ENCODE measurements at regions not wholly inside any gene's neighbourhood (a gene's known extent, or its start where the extent isn't known, plus 50 kb on each side); places are given as distances from the start of the nearest gene placed in this dataset.

DNA sequence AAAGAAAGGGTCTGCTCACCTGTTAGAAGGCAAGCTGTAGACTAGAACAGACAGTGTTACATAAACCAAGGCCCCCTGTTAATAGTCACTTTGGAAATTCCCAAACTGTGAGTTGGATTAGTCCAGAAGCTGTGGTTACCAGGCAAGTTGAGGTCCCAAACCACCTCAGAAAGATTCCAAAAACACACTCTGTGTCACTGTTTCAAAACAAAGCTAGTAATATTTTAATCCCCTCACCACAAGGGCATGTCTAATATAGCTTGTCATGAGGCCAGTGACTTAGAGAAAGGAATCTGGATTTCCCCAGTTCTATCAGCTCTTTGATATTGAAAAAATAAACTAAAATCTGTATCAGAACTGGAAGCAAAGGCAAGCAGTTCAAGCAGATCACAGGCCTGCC is 244.6 kb downstream of the HAO1 start:
- ChIA-PET CTCF (ENCODE audit: low intra/inter-chr PET ratio, low total read pairs) (no interaction called here), POLR2A (no interaction called here)
- in situ Hi-C loops (cut with HindIII; ENCODE audit: extremely low pct_ligation_motif_present, low pct_unique_long_range_greater_than_20kb) (no loop called here), intact Hi-C loops (cut with micrococcal nuclease; ENCODE audit: unreplicated experiment) (no loop called here)
- no peaks in the 10 kb centered on the region for H4K20me1 ChIP-seq (ENCODE audit: insufficient read depth, low read length)
- no peak overlapping the region for H3K27ac ChIP-seq (ENCODE audit: extremely low read length, insufficient read depth, low read length)
- H3K4me1 ChIP-seq (ENCODE audit: insufficient read depth, low read length), result no peaks in the 10 kb centered on the region
- BruUV-seq (replicated peaks), result no TSS peak
- H3K27me3 ChIP-seq (ENCODE audit: control insufficient read depth in 1 of 2, insufficient read depth in 2 of 2, low read length in 2 of 2), result 0 out of 5 replicates have a peak, but pooled peaks cover 0 to 2% of the 10 kb centered on the region in 2 experiments
- no peak overlapping the region for H3K4me3 ChIP-seq (replicated peaks in 1 of 3; ENCODE audit: insufficient read depth in 1 of 3, low read depth in 2 of 3, low read length in 3 of 3)
- TF ChIP-seq GATAD1 (CRISPR knock-in tag; IDR thresholded peaks at IDR 0.05) (no peak), HNRNPLL (IDR thresholded peaks at IDR 0.05; ENCODE audit: low read depth, low read length, poor library complexity, severe bottlenecking) (no peak), ZNF253 (CRISPR knock-in tag; IDR thresholded peaks at IDR 0.05; ENCODE audit: borderline replicate concordance) (no peak), REPIN1 (CRISPR knock-in tag; IDR thresholded peaks at IDR 0.05; ENCODE audit: borderline replicate concordance, low read depth) (no peak), NR2F6 (IDR thresholded peaks at IDR 0.05) (no peak), NR2F6 (CRISPR knock-in tag; IDR thresholded peaks at IDR 0.05) (no peak), RORA (CRISPR knock-in tag; IDR thresholded peaks at IDR 0.05) (no peak), ZNF850 (CRISPR knock-in tag; conservative IDR thresholded peaks at IDR 0.05) (no peak)
- TF ChIP-seq, protein P1, sequence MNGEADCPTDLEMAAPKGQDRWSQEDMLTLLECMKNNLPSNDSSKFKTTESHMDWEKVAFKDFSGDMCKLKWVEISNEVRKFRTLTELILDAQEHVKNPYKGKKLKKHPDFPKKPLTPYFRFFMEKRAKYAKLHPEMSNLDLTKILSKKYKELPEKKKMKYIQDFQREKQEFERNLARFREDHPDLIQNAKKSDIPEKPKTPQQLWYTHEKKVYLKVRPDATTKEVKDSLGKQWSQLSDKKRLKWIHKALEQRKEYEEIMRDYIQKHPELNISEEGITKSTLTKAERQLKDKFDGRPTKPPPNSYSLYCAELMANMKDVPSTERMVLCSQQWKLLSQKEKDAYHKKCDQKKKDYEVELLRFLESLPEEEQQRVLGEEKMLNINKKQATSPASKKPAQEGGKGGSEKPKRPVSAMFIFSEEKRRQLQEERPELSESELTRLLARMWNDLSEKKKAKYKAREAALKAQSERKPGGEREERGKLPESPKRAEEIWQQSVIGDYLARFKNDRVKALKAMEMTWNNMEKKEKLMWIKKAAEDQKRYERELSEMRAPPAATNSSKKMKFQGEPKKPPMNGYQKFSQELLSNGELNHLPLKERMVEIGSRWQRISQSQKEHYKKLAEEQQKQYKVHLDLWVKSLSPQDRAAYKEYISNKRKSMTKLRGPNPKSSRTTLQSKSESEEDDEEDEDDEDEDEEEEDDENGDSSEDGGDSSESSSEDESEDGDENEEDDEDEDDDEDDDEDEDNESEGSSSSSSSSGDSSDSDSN (CRISPR knock-in tag; IDR thresholded peaks at IDR 0.05), result no peak
- TF ChIP-seq, protein P2, sequence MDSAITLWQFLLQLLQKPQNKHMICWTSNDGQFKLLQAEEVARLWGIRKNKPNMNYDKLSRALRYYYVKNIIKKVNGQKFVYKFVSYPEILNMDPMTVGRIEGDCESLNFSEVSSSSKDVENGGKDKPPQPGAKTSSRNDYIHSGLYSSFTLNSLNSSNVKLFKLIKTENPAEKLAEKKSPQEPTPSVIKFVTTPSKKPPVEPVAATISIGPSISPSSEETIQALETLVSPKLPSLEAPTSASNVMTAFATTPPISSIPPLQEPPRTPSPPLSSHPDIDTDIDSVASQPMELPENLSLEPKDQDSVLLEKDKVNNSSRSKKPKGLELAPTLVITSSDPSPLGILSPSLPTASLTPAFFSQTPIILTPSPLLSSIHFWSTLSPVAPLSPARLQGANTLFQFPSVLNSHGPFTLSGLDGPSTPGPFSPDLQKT (CRISPR knock-in tag; IDR thresholded peaks at IDR 0.05; ENCODE audit: borderline replicate concordance), result no peak
- TF ChIP-seq, protein P3, sequence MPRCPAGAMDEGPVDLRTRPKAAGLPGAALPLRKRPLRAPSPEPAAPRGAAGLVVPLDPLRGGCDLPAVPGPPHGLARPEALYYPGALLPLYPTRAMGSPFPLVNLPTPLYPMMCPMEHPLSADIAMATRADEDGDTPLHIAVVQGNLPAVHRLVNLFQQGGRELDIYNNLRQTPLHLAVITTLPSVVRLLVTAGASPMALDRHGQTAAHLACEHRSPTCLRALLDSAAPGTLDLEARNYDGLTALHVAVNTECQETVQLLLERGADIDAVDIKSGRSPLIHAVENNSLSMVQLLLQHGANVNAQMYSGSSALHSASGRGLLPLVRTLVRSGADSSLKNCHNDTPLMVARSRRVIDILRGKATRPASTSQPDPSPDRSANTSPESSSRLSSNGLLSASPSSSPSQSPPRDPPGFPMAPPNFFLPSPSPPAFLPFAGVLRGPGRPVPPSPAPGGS (CRISPR knock-in tag; IDR thresholded peaks at IDR 0.05), result no peak
- TF ChIP-seq, protein P4, sequence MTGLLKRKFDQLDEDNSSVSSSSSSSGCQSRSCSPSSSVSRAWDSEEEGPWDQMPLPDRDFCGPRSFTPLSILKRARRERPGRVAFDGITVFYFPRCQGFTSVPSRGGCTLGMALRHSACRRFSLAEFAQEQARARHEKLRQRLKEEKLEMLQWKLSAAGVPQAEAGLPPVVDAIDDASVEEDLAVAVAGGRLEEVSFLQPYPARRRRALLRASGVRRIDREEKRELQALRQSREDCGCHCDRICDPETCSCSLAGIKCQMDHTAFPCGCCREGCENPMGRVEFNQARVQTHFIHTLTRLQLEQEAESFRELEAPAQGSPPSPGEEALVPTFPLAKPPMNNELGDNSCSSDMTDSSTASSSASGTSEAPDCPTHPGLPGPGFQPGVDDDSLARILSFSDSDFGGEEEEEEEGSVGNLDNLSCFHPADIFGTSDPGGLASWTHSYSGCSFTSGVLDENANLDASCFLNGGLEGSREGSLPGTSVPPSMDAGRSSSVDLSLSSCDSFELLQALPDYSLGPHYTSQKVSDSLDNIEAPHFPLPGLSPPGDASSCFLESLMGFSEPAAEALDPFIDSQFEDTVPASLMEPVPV (CRISPR knock-in tag; IDR thresholded peaks at IDR 0.05), result no peak
- TF ChIP-seq, protein P5, sequence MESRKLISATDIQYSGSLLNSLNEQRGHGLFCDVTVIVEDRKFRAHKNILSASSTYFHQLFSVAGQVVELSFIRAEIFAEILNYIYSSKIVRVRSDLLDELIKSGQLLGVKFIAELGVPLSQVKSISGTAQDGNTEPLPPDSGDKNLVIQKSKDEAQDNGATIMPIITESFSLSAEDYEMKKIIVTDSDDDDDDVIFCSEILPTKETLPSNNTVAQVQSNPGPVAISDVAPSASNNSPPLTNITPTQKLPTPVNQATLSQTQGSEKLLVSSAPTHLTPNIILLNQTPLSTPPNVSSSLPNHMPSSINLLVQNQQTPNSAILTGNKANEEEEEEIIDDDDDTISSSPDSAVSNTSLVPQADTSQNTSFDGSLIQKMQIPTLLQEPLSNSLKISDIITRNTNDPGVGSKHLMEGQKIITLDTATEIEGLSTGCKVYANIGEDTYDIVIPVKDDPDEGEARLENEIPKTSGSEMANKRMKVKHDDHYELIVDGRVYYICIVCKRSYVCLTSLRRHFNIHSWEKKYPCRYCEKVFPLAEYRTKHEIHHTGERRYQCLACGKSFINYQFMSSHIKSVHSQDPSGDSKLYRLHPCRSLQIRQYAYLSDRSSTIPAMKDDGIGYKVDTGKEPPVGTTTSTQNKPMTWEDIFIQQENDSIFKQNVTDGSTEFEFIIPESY (CRISPR knock-in tag; IDR thresholded peaks at IDR 0.05), result no peak
- TF ChIP-seq, protein P6, sequence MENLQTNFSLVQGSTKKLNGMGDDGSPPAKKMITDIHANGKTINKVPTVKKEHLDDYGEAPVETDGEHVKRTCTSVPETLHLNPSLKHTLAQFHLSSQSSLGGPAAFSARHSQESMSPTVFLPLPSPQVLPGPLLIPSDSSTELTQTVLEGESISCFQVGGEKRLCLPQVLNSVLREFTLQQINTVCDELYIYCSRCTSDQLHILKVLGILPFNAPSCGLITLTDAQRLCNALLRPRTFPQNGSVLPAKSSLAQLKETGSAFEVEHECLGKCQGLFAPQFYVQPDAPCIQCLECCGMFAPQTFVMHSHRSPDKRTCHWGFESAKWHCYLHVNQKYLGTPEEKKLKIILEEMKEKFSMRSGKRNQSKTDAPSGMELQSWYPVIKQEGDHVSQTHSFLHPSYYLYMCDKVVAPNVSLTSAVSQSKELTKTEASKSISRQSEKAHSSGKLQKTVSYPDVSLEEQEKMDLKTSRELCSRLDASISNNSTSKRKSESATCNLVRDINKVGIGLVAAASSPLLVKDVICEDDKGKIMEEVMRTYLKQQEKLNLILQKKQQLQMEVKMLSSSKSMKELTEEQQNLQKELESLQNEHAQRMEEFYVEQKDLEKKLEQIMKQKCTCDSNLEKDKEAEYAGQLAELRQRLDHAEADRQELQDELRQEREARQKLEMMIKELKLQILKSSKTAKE (CRISPR knock-in tag; IDR thresholded peaks at IDR 0.05; ENCODE audit: borderline replicate concordance), result no peak
- H3K36me3 ChIP-seq (replicated peaks in 1 of 2; ENCODE audit: control insufficient read depth in 1 of 2, insufficient read depth in 2 of 2, low read length in 2 of 2), result no peaks in the 10 kb centered on the region
- H3K9ac ChIP-seq (ENCODE audit: insufficient read depth, low read depth, low read length), result no peak overlapping the region
- H2AFZ ChIP-seq (ENCODE audit: low read length), result no peak overlapping the region
- no peak for ATAC-seq
- no peaks in the 10 kb centered on the region for H3K79me2 ChIP-seq (ENCODE audit: insufficient read depth, low read length)
- H3K9me3 ChIP-seq (ENCODE audit: low read length), result no peaks in the 10 kb centered on the region
- DNase-seq (ENCODE audit: low spot score), result no peak
- no peak for FAIRE-seq
- no peak overlapping the region for H3K4me2 ChIP-seq (ENCODE audit: low read depth, low read length)
